Duodenal mucosa (tissue), 2 donors: ENCODE measurements at regions not wholly inside any gene's neighbourhood (a gene's known extent, or its start where the extent isn't known, plus 50 kb on each side); places are given as distances from the start of the nearest gene placed in this dataset.
"Not testable (repeated sequence)": the region's sequence is repeated elsewhere in the genome, so short reads cannot be mapped to it uniquely, and the experiment has no call there.

Experiments
- H3K27ac ChIP-seq: one replicate; pipeline ENCODE4 v1.7.0; 2013; ENCODE audit warnings: low read depth, low read length
- H3K27me3 ChIP-seq, 2 donors: one replicate each; pipeline ENCODE4 v1.7.0; 2013; ENCODE audit warnings: low read length in 2 of 2, control low read depth in 1 of 2; ENCODE audit not compliant: insufficient read depth in 2 of 2, control insufficient read depth in 1 of 2
- H3K36me3 ChIP-seq, 2 donors: one replicate each; pipeline ENCODE4 v1.7.0; 2013; ENCODE audit warnings: low read length in 2 of 2, control low read depth in 1 of 2; ENCODE audit not compliant: insufficient read depth in 2 of 2, control insufficient read depth in 1 of 2
- H3K4me1 ChIP-seq, 2 donors: one replicate each; pipeline ENCODE4 v1.7.0; 2013; ENCODE audit warnings: low read length in 2 of 2, control low read depth in 1 of 2; ENCODE audit not compliant: insufficient read depth in 2 of 2, control insufficient read depth in 1 of 2
- H3K4me3 ChIP-seq, 2 donors: one replicate each; pipeline ENCODE4 v1.7.0; 2013; ENCODE audit warnings: low read length in 2 of 2, low read depth in 1 of 2
- H3K9ac ChIP-seq, 2 donors: one replicate each; pipeline ENCODE4 v1.7.0; 2013; ENCODE audit warnings: low read length in 2 of 2, low read depth in 1 of 2
- H3K9me3 ChIP-seq, 2 donors: one replicate each; pipeline ENCODE4 v1.7.0; 2013; ENCODE audit warnings: low read length in 2 of 2, control low read depth in 1 of 2; ENCODE audit not compliant: control insufficient read depth in 1 of 2

DNA sequence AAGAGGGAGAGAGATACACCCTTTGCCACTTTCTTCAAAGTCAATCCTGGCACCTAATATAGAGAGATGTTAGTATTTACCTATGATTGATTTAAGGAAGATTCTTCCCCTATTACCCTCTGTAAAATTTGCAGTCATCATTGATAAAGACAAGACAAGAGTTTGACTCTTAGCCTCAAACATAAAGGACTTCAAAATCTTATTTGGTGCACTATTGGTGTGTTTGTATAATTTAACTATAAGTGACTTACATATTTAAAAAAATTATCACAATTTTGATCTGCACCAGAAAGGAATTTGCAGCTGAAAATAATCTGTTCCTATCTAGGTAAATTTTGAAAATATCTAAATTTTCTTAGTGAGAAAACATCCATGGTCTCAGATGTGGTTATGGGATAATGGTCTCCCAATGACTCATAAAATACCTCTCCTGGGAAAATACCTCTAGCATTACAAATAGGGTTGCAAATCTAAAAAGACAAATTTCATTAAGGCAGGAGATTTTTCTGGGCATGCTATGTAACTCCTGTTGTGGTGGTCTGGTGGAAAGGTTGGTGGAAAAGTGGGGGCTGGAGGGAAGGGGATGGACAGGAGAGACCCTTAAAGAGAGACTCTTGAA is 173.6 kb upstream of the MED14 start:
- no peaks in the 10 kb centered on the region for H3K9me3 ChIP-seq
- H3K27me3 ChIP-seq = no peaks in the 10 kb centered on the region
- no peak overlapping the region for H3K27ac ChIP-seq
- no peaks in the 10 kb centered on the region for H3K4me1 ChIP-seq
- no peaks in the 10 kb centered on the region for H3K36me3 ChIP-seq
- H3K4me3 ChIP-seq = no peak overlapping the region
- no peak overlapping the region for H3K9ac ChIP-seq

GRCh38 chrX:40912166-40912565 is 173.1 kb upstream of the USP9X start:
- Histone ChIP-seq H3K4me3 (no peak overlapping the region), H3K27ac (no peak overlapping the region), H3K9me3 (no peaks in the 10 kb centered on the region), H3K36me3 (no peaks in the 10 kb centered on the region), H3K27me3 (no peaks in the 10 kb centered on the region), H3K4me1 (no peaks in the 10 kb centered on the region), H3K9ac (no peak overlapping the region)

GRCh38 chrX:40912576-40912975 is 172.7 kb upstream of the USP9X start:
- Histone ChIP-seq H3K36me3 (no peaks in the 10 kb centered on the region), H3K9ac (no peak overlapping the region), H3K4me3 (no peak overlapping the region), H3K27ac (no peak overlapping the region), H3K9me3 (no peaks in the 10 kb centered on the region), H3K4me1 (no peaks in the 10 kb centered on the region), H3K27me3 (no peaks in the 10 kb centered on the region)

- Histone ChIP-seq H3K36me3 (no peaks in the 10 kb centered on the region), H3K9ac (no peak overlapping the region), H3K4me1 (no peaks in the 10 kb centered on the region), H3K27ac (no peak overlapping the region), H3K4me3 (no peak overlapping the region), H3K27me3 (no peaks in the 10 kb centered on the region), H3K9me3 (peaks cover 0 to 6% of the 10 kb centered on the region in 2 donors)
These were observed 164.9 kb upstream of the USP9X start for GRCh38 chrX:40920351-40920750.

GRCh38 chrX:40922307-40922706 is 162.9 kb upstream of the USP9X start:
- Histone ChIP-seq H3K4me1 (no peaks in the 10 kb centered on the region), H3K9me3 (peaks cover 0 to 6% of the 10 kb centered on the region in 2 donors), H3K36me3 (no peaks in the 10 kb centered on the region), H3K27ac (no peak overlapping the region), H3K27me3 (no peaks in the 10 kb centered on the region), H3K4me3 (no peak overlapping the region), H3K9ac (no peak overlapping the region)

DNA sequence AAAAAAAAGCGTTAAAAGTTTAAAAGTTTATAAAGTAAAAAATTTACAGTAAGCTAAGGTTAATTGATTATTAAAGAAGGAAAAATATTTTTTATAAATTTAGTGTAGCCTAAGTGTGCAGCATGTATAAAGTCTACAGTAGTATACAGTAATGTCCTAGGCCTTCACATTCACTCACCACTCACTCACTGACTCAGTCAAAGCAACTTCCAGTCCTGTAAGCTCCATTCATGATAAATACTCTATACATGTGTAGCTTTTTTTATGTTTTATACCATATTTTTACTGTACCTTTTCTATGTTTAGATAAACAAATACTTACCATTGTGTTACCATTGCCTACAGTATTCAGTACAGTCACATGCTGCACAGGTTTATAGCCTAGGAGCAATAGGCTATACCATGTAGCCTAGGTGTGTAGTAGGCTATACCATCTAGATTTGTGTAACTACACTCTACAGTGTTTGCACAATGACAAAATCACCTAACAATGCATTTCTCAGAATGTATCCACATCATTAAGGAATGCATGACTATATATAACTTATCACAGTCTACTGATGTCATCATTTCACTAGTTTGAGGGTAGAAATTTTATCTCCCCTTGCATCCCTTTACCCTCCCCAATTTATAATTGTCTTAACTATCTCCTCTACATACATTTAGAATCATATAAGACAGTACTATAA is 158.4 kb upstream of the USP9X start:
- not testable (repeated sequence) for H3K9ac ChIP-seq, H3K4me3 ChIP-seq, H3K27me3 ChIP-seq, H3K27ac ChIP-seq, H3K4me1 ChIP-seq, H3K9me3 ChIP-seq, H3K36me3 ChIP-seq

GRCh38 chrX:40928076-40928475 is 157.2 kb upstream of the USP9X start:
- H3K27ac ChIP-seq = no peak overlapping the region
- no peaks in the 10 kb centered on the region for H3K36me3 ChIP-seq
- no peak overlapping the region for H3K4me3 ChIP-seq
- H3K4me1 ChIP-seq = no peaks in the 10 kb centered on the region
- no peak overlapping the region for H3K9ac ChIP-seq
- H3K9me3 ChIP-seq = no peaks in the 10 kb centered on the region
- no peaks in the 10 kb centered on the region for H3K27me3 ChIP-seq

- Histone ChIP-seq H3K9me3 (no peaks in the 10 kb centered on the region), H3K36me3 (no peaks in the 10 kb centered on the region), H3K4me1 (peaks cover 0 to 3% of the 10 kb centered on the region in 2 donors), H3K27me3 (no peaks in the 10 kb centered on the region), H3K27ac (no peak overlapping the region), H3K9ac (no peak overlapping the region), H3K4me3 (no peak overlapping the region)
These were observed 153.3 kb upstream of the USP9X start for GRCh38 chrX:40931921-40932320.

- Histone ChIP-seq H3K27ac (peak overlapping the region; percentile 42), H3K4me3 (peak overlapping the region; percentile 32 to 55), H3K4me1 (peaks cover 0 to 3% of the 10 kb centered on the region in 2 donors), H3K9me3 (no peaks in the 10 kb centered on the region), H3K9ac (peak overlapping the region in 1 of 2 donors; percentile 25), H3K36me3 (no peaks in the 10 kb centered on the region), H3K27me3 (no peaks in the 10 kb centered on the region)
These were observed 152.0 kb upstream of the USP9X start for GRCh38 chrX:40933132-40933705.

DNA sequence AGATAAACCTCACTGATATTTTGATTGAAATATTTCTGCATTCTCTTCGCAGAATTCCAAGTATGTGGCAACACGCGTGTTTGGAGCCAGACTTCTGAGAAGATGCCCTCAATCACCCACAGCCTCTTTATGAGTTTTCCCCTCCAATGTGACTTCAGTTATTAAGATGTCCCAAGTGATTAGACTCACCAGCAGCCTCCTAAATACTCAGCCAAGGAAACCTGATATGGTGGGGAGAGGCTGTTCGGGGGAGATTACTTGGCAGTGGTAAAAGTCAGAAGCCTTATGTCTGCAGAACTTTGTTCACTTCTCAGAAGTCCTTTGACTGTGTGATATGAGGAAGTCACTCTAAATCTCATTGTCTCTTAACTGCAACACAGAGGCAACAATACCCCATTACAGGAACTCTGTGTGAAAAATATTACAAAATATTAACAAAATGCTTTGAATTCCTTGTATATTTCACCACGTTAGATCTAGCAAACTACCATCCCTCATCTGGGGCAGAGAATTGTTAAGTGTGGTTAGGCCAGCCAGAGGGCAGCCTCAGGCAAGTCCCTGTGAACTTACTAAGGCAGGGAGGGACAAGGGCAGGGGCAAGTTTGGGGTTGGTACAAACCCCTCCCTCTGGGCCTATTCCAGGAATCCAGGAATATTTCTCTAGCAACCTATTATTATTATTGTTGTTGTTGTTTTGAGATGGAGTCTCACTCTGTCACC is 151.4 kb upstream of the USP9X start:
- H3K9ac ChIP-seq = peak overlapping the region in 1 of 2 donors; percentile 25
- H3K27me3 ChIP-seq = no peaks in the 10 kb centered on the region
- H3K4me1 ChIP-seq = peaks cover 0 to 3% of the 10 kb centered on the region in 2 donors
- H3K9me3 ChIP-seq = no peaks in the 10 kb centered on the region
- H3K36me3 ChIP-seq = no peaks in the 10 kb centered on the region
- H3K4me3 ChIP-seq = peak overlapping the region; percentile 32 to 55
- peak overlapping the region; percentile 42 for H3K27ac ChIP-seq
